ENCODE measurements at regions not wholly inside any gene's neighbourhood (a gene's known extent, or its start where the extent isn't known, plus 50 kb on each side); places are given as distances from the start of the nearest gene placed in this dataset.

GRCh38 chr11:24375351-24375750, 121.5 kb upstream of the LUZP2 start:
- TF ChIP-seq CTCF (IDR thresholded peaks at IDR 0.05; ENCODE audit: insufficient read depth, low read length) = no peak
- no peak overlapping the region for H3K4me3 ChIP-seq (ENCODE audit: low read depth, low read length)
- no peak for DNase-seq (ENCODE audit: low read depth)

GRCh38 chr11:24375931-24376330, 120.9 kb upstream of the LUZP2 start:
- DNase-seq (ENCODE audit: low read depth) = no peak
- no peak for TF ChIP-seq CTCF (IDR thresholded peaks at IDR 0.05; ENCODE audit: insufficient read depth, low read length)
- H3K4me3 ChIP-seq (ENCODE audit: low read depth, low read length) = no peak overlapping the region

- DNase-seq (ENCODE audit: low read depth) = no peak
- no peak for TF ChIP-seq CTCF (IDR thresholded peaks at IDR 0.05; ENCODE audit: insufficient read depth, low read length)
- no peak overlapping the region for H3K4me3 ChIP-seq (ENCODE audit: low read depth, low read length)
These were observed 113.7 kb upstream of the LUZP2 start for GRCh38 chr11:24383137-24383536.

- DNase-seq (ENCODE audit: low read depth) = no peak
- TF ChIP-seq CTCF (IDR thresholded peaks at IDR 0.05; ENCODE audit: insufficient read depth, low read length) = no peak
- H3K4me3 ChIP-seq (ENCODE audit: low read depth, low read length) = no peak overlapping the region
These were observed 112.6 kb upstream of the LUZP2 start for GRCh38 chr11:24384240-24384639.

GRCh38 chr11:24386546-24387397, 110.1 kb upstream of the LUZP2 start:
- no peak overlapping the region for H3K4me3 ChIP-seq (ENCODE audit: low read depth, low read length)
- DNase-seq (ENCODE audit: low read depth) = peak; percentile 35
- peak; percentile 35 for TF ChIP-seq CTCF (IDR thresholded peaks at IDR 0.05; ENCODE audit: insufficient read depth, low read length)

GRCh38 chr11:24389575-24389974, 107.3 kb upstream of the LUZP2 start:
- TF ChIP-seq CTCF (IDR thresholded peaks at IDR 0.05; ENCODE audit: insufficient read depth, low read length) = no peak
- H3K4me3 ChIP-seq (ENCODE audit: low read depth, low read length) = no peak overlapping the region
- no peak for DNase-seq (ENCODE audit: low read depth)

- DNase-seq (ENCODE audit: low read depth) = no peak
- H3K4me3 ChIP-seq (ENCODE audit: low read depth, low read length) = no peak overlapping the region
- TF ChIP-seq CTCF (IDR thresholded peaks at IDR 0.05; ENCODE audit: insufficient read depth, low read length) = no peak
These were observed 106.8 kb upstream of the LUZP2 start for GRCh38 chr11:24390016-24390415.

All from fibroblast of the aortic adventitia (primary cell).